Fibroblast of lung (primary cell): ENCODE measurements at regions not wholly inside any gene's neighbourhood (a gene's known extent, or its start where the extent isn't known, plus 50 kb on each side); places are given as distances from the start of the nearest gene placed in this dataset.

Experiments
- DNase-seq, 2 donors: peaks; one replicate each; pipeline versions ENCODE4 v3.0.0 to v3.0.0-alpha.2; 2010; ENCODE audit warnings: low read depth in 2 of 2
- H2AFZ ChIP-seq: 2 replicates; pipeline ENCODE4 v1.5.1; 2012; ENCODE audit warnings: low read length, control low read depth, inconsistent platforms
- H3K27ac ChIP-seq: 2 replicates; pipeline ENCODE4 v1.5.1; 2011; ENCODE audit warnings: low read length, control low read depth; ENCODE audit not compliant: insufficient read depth
- H3K27me3 ChIP-seq: 2 replicates; pipeline ENCODE4 v1.5.1; 2011; ENCODE audit warnings: mild to moderate bottlenecking, low read length; ENCODE audit not compliant: control insufficient read depth, insufficient read depth
- H3K36me3 ChIP-seq: 2 replicates; pipeline ENCODE4 v1.5.1; 2011; ENCODE audit warnings: low read length; ENCODE audit not compliant: control insufficient read depth, insufficient read depth
- H3K4me1 ChIP-seq: 2 replicates; pipeline ENCODE4 v1.5.1; 2011; ENCODE audit warnings: low read length; ENCODE audit not compliant: control insufficient read depth, insufficient read depth; ENCODE audit errors: extremely low read depth
- H3K4me2 ChIP-seq: 2 replicates; pipeline ENCODE4 v1.5.1; 2011; ENCODE audit warnings: low read length, control low read depth; ENCODE audit not compliant: insufficient read depth; ENCODE audit errors: extremely low read depth
- H3K4me3 ChIP-seq, 4 experiments: fragments of 200-600 bp in 1 of 4; sonication (generic) in 1 of 4; replicated peaks in 1 of 4; 2 replicates each; pipeline ENCODE4 v1.5.1; 2011 to 2016; ENCODE audit warnings: low read length in 4 of 4, low read depth in 3 of 4, mild to moderate bottlenecking in 3 of 4, control low read depth in 2 of 4, inconsistent platforms in 1 of 4, mixed read lengths in 1 of 4; ENCODE audit not compliant: insufficient read depth in 1 of 4; ENCODE audit errors: control extremely low read depth in 1 of 4
- H3K79me2 ChIP-seq: 2 replicates; pipeline ENCODE4 v1.5.1; 2012; ENCODE audit warnings: mild to moderate bottlenecking, low read length, inconsistent platforms; ENCODE audit not compliant: control insufficient read depth, insufficient read depth
- H3K9ac ChIP-seq: 2 replicates; pipeline ENCODE4 v1.5.1; 2011; ENCODE audit warnings: mild to moderate bottlenecking, low read length, control low read depth; ENCODE audit not compliant: insufficient read depth
- H3K9me3 ChIP-seq: 2 replicates; pipeline ENCODE4 v1.5.1; 2012; ENCODE audit warnings: low read depth, low read length; ENCODE audit not compliant: control insufficient read depth, insufficient read depth
- H4K20me1 ChIP-seq: 2 replicates; pipeline ENCODE4 v1.5.1; 2011; ENCODE audit warnings: low read length; ENCODE audit not compliant: control insufficient read depth, insufficient read depth; ENCODE audit errors: extremely low read depth
- EZH2 ChIP-seq: IDR thresholded peaks from 2 replicates; pipeline ENCODE4 v1.5.1; 2012; ENCODE audit warnings: low read length, control low read depth, mild to moderate bottlenecking; ENCODE audit errors: missing control alignments
- TF ChIP-seq, protein P1 (sequence below), 2 donors: IDR thresholded peaks in 1 of 2; conservative IDR thresholded peaks in 1 of 2; 1 replicate in 1 of 2; 2 replicates in 1 of 2; pipeline ENCODE4 v1.5.1; 2011 to 2012; ENCODE audit warnings: low read length in 2 of 2, control low read depth in 1 of 2, inconsistent platforms in 1 of 2, low read depth in 1 of 2, mild to moderate bottlenecking in 1 of 2

GRCh38 chr2:207265332-207265731 is 99.6 kb upstream of the KLF7 start:
- no peaks in the 10 kb centered on the region for H3K36me3 ChIP-seq
- H3K4me3 ChIP-seq, result no peak overlapping the region
- DNase-seq, result no peak
- H3K4me2 ChIP-seq, result no peak overlapping the region
- no peaks in the 10 kb centered on the region for H3K79me2 ChIP-seq
- no peaks in the 10 kb centered on the region for H3K9me3 ChIP-seq
- H3K9ac ChIP-seq, result no peak overlapping the region
- TF ChIP-seq, protein P1, sequence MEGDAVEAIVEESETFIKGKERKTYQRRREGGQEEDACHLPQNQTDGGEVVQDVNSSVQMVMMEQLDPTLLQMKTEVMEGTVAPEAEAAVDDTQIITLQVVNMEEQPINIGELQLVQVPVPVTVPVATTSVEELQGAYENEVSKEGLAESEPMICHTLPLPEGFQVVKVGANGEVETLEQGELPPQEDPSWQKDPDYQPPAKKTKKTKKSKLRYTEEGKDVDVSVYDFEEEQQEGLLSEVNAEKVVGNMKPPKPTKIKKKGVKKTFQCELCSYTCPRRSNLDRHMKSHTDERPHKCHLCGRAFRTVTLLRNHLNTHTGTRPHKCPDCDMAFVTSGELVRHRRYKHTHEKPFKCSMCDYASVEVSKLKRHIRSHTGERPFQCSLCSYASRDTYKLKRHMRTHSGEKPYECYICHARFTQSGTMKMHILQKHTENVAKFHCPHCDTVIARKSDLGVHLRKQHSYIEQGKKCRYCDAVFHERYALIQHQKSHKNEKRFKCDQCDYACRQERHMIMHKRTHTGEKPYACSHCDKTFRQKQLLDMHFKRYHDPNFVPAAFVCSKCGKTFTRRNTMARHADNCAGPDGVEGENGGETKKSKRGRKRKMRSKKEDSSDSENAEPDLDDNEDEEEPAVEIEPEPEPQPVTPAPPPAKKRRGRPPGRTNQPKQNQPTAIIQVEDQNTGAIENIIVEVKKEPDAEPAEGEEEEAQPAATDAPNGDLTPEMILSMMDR (conservative IDR thresholded peaks at IDR 0.05 in 1 of 2, IDR thresholded peaks at IDR 0.05 in 1 of 2; ENCODE audit: low read depth in 1 of 2, low read length in 2 of 2), result no peak
- no peaks in the 10 kb centered on the region for H4K20me1 ChIP-seq
- H3K27me3 ChIP-seq, result no peaks in the 10 kb centered on the region
- H3K4me1 ChIP-seq, result peaks cover 5% of the 10 kb centered on the region
- no peak overlapping the region for H2AFZ ChIP-seq
- no peak overlapping the region for H3K27ac ChIP-seq

DNA sequence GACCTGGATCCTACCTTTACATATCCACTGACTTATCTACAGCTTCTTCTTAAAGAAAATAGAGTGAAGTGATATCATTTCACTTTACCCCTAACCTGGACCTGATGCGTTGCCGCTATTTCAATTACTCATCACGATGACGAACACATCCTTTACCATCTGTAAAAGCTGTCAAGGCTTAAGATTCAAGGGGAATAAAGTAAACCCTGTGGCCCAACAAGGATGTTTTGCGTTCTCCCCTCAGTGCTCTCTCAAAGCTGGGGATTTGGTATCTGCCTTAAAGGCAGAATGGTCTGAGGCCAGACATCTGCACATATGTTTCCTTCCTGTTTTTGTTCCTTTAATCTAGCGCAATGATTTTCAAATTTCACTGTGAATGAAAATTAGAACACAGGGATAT is 100.1 kb upstream of the KLF7 start:
- Histone ChIP-seq H3K36me3 (no peaks in the 10 kb centered on the region), H3K79me2 (no peaks in the 10 kb centered on the region), H2AFZ (no peak overlapping the region), H3K4me2 (no peak overlapping the region), H3K9ac (no peak overlapping the region), H3K27ac (no peak overlapping the region), H3K27me3 (no peaks in the 10 kb centered on the region), H3K4me3 (no peak overlapping the region), H3K9me3 (no peaks in the 10 kb centered on the region), H3K4me1 (peaks cover 2% of the 10 kb centered on the region), H4K20me1 (no peaks in the 10 kb centered on the region)
- TF ChIP-seq, protein P1 (conservative IDR thresholded peaks at IDR 0.05 in 1 of 2, IDR thresholded peaks at IDR 0.05 in 1 of 2; ENCODE audit: low read depth in 1 of 2, low read length in 2 of 2), result no peak
- TF ChIP-seq EZH2, result no peak
- peak in 1 of 2 donors; percentile 66 for DNase-seq

DNA sequence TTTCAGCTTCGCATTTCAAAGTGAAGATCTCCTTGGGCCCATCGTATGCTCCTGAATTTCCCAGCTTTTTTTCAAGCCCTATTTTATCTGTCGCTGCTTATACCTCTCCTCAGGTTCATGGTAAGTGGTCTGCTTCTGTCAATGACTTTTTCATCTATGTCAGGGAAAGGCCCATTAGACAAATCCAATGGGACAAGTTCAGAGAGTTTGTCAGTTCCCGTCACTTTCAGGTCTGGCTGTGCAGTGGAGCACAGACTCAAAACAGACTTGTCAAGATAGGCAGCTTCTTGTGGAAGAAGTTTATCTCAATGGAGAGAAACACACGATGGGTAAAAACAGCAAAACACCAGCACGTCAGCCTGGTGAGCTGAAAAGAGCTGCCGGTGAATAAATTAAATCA is 100.9 kb upstream of the KLF7 start:
- Histone ChIP-seq H3K4me3 (no peak overlapping the region), H4K20me1 (no peaks in the 10 kb centered on the region), H3K27ac (no peak overlapping the region), H3K9me3 (no peaks in the 10 kb centered on the region), H3K4me1 (no peaks in the 10 kb centered on the region), H2AFZ (no peak overlapping the region), H3K36me3 (no peaks in the 10 kb centered on the region), H3K27me3 (no peaks in the 10 kb centered on the region), H3K4me2 (no peak overlapping the region), H3K9ac (no peak overlapping the region), H3K79me2 (no peaks in the 10 kb centered on the region)
- TF ChIP-seq EZH2, result no peak
- TF ChIP-seq, protein P1 (conservative IDR thresholded peaks at IDR 0.05 in 1 of 2, IDR thresholded peaks at IDR 0.05 in 1 of 2; ENCODE audit: low read depth in 1 of 2, low read length in 2 of 2), result no peak
- DNase-seq, result no peak
